DND-41 (cell line): ENCODE measurements at regions not wholly inside any gene's neighbourhood (a gene's known extent, or its start where the extent isn't known, plus 50 kb on each side); places are given as distances from the start of the nearest gene placed in this dataset.

Source experiments
- ATAC-seq: fragments of 200-7000 bp; cut with Tn5 transposase; 3 replicates; pipeline ENCODE4 v1.9.1; 2021; ENCODE audit warnings: low read depth; ENCODE audit not compliant: insufficient read depth
- DNase-seq: peaks from one replicate; pipeline ENCODE4 v3.0.0-alpha.2; 2020
- H2AFZ ChIP-seq: 2 replicates; pipeline ENCODE4 v1.6.0; 2012; ENCODE audit warnings: low read depth, low read length
- H3K27ac ChIP-seq: 2 replicates; pipeline ENCODE4 v1.5.1; 2012; ENCODE audit warnings: low read length, inconsistent platforms
- H3K27me3 ChIP-seq: fragments of 200-600 bp; sonication (generic); 2 replicates; pipeline ENCODE4 v1.6.0; 2012; ENCODE audit warnings: low read length, mild to moderate bottlenecking, inconsistent platforms; ENCODE audit not compliant: insufficient read depth, poor library complexity
- H3K36me3 ChIP-seq: 2 replicates; pipeline ENCODE4 v1.5.1; 2012; ENCODE audit warnings: low read length, inconsistent platforms; ENCODE audit not compliant: insufficient read depth
- H3K4me1 ChIP-seq: 2 replicates; pipeline ENCODE4 v1.5.1; 2012; ENCODE audit warnings: mild to moderate bottlenecking, low read length; ENCODE audit not compliant: insufficient read depth
- H3K4me2 ChIP-seq: 2 replicates; pipeline ENCODE4 v1.6.0; 2012; ENCODE audit warnings: mild to moderate bottlenecking, moderate library complexity, low read length, inconsistent platforms; ENCODE audit not compliant: insufficient read depth
- H3K4me3 ChIP-seq, 2 experiments: fragments of 200-600 bp in 1 of 2; shearing (Covaris generic) in 1 of 2; 2 replicates each; pipeline ENCODE4 v1.5.1; 2012 to 2016; ENCODE audit warnings: inconsistent platforms in 2 of 2, low read length in 2 of 2, mild to moderate bottlenecking in 2 of 2, low read depth in 1 of 2, moderate library complexity in 1 of 2
- H3K79me2 ChIP-seq: 2 replicates; pipeline ENCODE4 v1.6.0; 2012; ENCODE audit warnings: low read length, inconsistent platforms; ENCODE audit not compliant: insufficient read depth
- H3K9ac ChIP-seq: 2 replicates; pipeline ENCODE4 v1.6.0; 2012; ENCODE audit warnings: low read depth, mild to moderate bottlenecking, inconsistent platforms, low read length, moderate library complexity
- H3K9me3 ChIP-seq: 2 replicates; pipeline ENCODE4 v1.5.1; 2012; ENCODE audit warnings: low read length, moderate library complexity, mild to moderate bottlenecking, inconsistent platforms; ENCODE audit not compliant: insufficient read depth, severe bottlenecking
- H4K20me1 ChIP-seq: 2 replicates; pipeline ENCODE4 v1.6.0; 2012; ENCODE audit warnings: low read length; ENCODE audit not compliant: insufficient read depth
- CTCF ChIP-seq: IDR thresholded peaks from 2 replicates; pipeline ENCODE4 v1.5.1; 2012; ENCODE audit warnings: borderline replicate concordance, low read length, moderate library complexity, mild to moderate bottlenecking; ENCODE audit not compliant: poor library complexity, severe bottlenecking; ENCODE audit errors: extremely low read depth
- EZH2 ChIP-seq: IDR thresholded peaks from 3 replicates; pipeline ENCODE4 v1.6.1; 2012; ENCODE audit warnings: borderline replicate concordance, low read depth, mild to moderate bottlenecking, moderate library complexity, low read length, inconsistent platforms; ENCODE audit not compliant: severe bottlenecking

DNA sequence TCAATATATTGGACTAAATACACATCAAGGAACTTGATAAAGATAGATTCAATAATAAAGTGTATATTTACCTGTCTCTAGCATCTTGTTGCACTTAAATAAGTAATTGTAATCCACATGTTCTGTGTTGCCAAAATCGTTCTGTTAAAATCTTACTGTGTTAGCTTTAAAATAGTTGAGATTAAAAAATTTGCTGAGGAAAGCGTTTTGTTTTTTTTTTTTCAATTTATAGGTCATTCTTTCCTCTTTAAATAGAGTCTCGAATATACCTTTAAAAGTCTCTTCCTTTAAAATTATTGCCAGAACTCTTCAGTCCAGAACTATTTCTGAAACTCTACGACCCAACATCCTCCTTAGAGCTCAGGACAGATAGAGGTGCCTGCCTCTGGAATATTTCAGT lies 195.6 kb upstream of the OPRM1 start:
- H3K36me3 ChIP-seq: no peaks in the 10 kb centered on the region
- no peaks in the 10 kb centered on the region for H3K79me2 ChIP-seq
- ATAC-seq (no peak), DNase-seq (no peak)
- H3K27ac ChIP-seq: no peak overlapping the region
- H3K27me3 ChIP-seq: no peaks in the 10 kb centered on the region
- no peak for TF ChIP-seq EZH2
- TF ChIP-seq CTCF: no peak
- H3K9me3 ChIP-seq: no peaks in the 10 kb centered on the region
- H3K4me3 ChIP-seq: no peak overlapping the region
- H3K4me2 ChIP-seq: no peak overlapping the region
- no peak overlapping the region for H3K9ac ChIP-seq
- H2AFZ ChIP-seq: no peak overlapping the region
- H4K20me1 ChIP-seq: no peaks in the 10 kb centered on the region
- no peaks in the 10 kb centered on the region for H3K4me1 ChIP-seq

GRCh38 chr6:153842491-153842890 lies 196.5 kb upstream of the OPRM1 start:
- Histone ChIP-seq H2AFZ (no peak overlapping the region), H3K4me1 (no peaks in the 10 kb centered on the region), H4K20me1 (no peaks in the 10 kb centered on the region), H3K4me3 (no peak overlapping the region), H3K27me3 (no peaks in the 10 kb centered on the region), H3K79me2 (no peaks in the 10 kb centered on the region), H3K36me3 (no peaks in the 10 kb centered on the region), H3K27ac (no peak overlapping the region), H3K9ac (no peak overlapping the region), H3K4me2 (no peak overlapping the region), H3K9me3 (no peaks in the 10 kb centered on the region)
- ATAC-seq (no peak), DNase-seq (no peak)
- TF ChIP-seq EZH2 (no peak), CTCF (no peak)

GRCh38 chr6:153840039-153840850 lies 198.8 kb upstream of the OPRM1 start:
- no peaks in the 10 kb centered on the region for H3K4me1 ChIP-seq
- DNase-seq (no peak), ATAC-seq (no peak)
- no peak overlapping the region for H2AFZ ChIP-seq
- H3K79me2 ChIP-seq: no peaks in the 10 kb centered on the region
- H3K27me3 ChIP-seq: no peaks in the 10 kb centered on the region
- H3K4me3 ChIP-seq: no peak overlapping the region
- H3K9me3 ChIP-seq: no peaks in the 10 kb centered on the region
- no peaks in the 10 kb centered on the region for H4K20me1 ChIP-seq
- H3K4me2 ChIP-seq: no peak overlapping the region
- no peak for TF ChIP-seq CTCF
- no peak for TF ChIP-seq EZH2
- H3K9ac ChIP-seq: no peak overlapping the region
- H3K27ac ChIP-seq: no peak overlapping the region
- no peaks in the 10 kb centered on the region for H3K36me3 ChIP-seq
